GM19099 (cell line): ENCODE measurements at regions not wholly inside any gene's neighbourhood (a gene's known extent, or its start where the extent isn't known, plus 50 kb on each side); places are given as distances from the start of the nearest gene placed in this dataset.

Experiments
- POLR2A ChIP-seq: IDR thresholded peaks from 3 replicates; pipeline ENCODE4 v1.6.1; 2011; ENCODE audit warnings: low read depth; ENCODE audit not compliant: insufficient read length; ENCODE audit errors: extremely low read depth

- TF ChIP-seq POLR2A: no peak
Observed at GRCh38 chr20:60559462-60559861, 601.2 kb downstream of the CDH26 start.

- no peak for TF ChIP-seq POLR2A
Observed at GRCh38 chr20:60561052-60561451, 602.8 kb downstream of the CDH26 start.

GRCh38 chr20:60565083-60565482 is 606.9 kb downstream of the CDH26 start:
- TF ChIP-seq POLR2A: no peak

GRCh38 chr20:60565551-60565950 is 607.3 kb downstream of the CDH26 start:
- TF ChIP-seq POLR2A: no peak

- TF ChIP-seq POLR2A: no peak
Observed at GRCh38 chr20:60569116-60569515, 610.9 kb downstream of the CDH26 start.

GRCh38 chr20:60570481-60571277 is 612.5 kb downstream of the CDH26 start:
- no peak for TF ChIP-seq POLR2A

GRCh38 chr20:60573003-60573680 is 614.9 kb downstream of the CDH26 start:
- no peak for TF ChIP-seq POLR2A

GRCh38 chr20:60576236-60576635 is 618.0 kb downstream of the CDH26 start:
- no peak for TF ChIP-seq POLR2A

GRCh38 chr20:60579941-60580515 is 621.8 kb downstream of the CDH26 start:
- no peak for TF ChIP-seq POLR2A

GRCh38 chr20:60581606-60582115 is 623.4 kb downstream of the CDH26 start:
- TF ChIP-seq POLR2A: no peak

- TF ChIP-seq POLR2A: no peak
Observed at GRCh38 chr20:60583741-60584140, 625.5 kb downstream of the CDH26 start.

- no peak for TF ChIP-seq POLR2A
Observed at GRCh38 chr20:60584221-60584620, 626.0 kb downstream of the CDH26 start.

GRCh38 chr20:60585651-60586050 is 627.4 kb downstream of the CDH26 start:
- no peak for TF ChIP-seq POLR2A

- TF ChIP-seq POLR2A: no peak
Observed at GRCh38 chr20:60586269-60587050, 628.2 kb downstream of the CDH26 start.

- TF ChIP-seq POLR2A: no peak
Observed at GRCh38 chr20:60587986-60588385, 629.8 kb downstream of the CDH26 start.

GRCh38 chr20:60589623-60590022 is 631.4 kb downstream of the CDH26 start:
- TF ChIP-seq POLR2A: no peak
